ENCODE measurements at regions not wholly inside any gene's neighbourhood (a gene's known extent, or its start where the extent isn't known, plus 50 kb on each side); places are given as distances from the start of the nearest gene placed in this dataset.
A peak's percentile ranks its signal among the peaks of the same experiment; 100 is the strongest.

DNA sequence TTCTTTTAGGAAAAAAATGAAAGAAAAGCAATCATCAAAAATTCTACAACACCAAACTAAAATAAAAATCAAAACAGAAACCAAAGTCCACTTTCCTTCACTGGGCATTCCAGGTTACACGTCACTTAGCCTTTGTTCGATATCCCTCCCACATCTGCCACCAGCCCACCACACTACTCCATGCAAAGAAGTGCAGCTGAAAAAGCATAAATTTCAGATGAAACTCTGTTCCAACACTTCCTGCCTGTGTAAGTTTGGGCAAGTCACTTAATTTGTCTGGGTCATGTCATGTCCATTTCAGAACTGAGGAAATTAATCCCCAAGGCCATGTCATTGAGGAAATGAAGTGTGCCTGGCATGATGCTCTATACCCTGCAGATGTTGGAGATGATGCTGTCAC, 354.3 kb upstream of the USP24 start:
- TF ChIP-seq, protein P1, sequence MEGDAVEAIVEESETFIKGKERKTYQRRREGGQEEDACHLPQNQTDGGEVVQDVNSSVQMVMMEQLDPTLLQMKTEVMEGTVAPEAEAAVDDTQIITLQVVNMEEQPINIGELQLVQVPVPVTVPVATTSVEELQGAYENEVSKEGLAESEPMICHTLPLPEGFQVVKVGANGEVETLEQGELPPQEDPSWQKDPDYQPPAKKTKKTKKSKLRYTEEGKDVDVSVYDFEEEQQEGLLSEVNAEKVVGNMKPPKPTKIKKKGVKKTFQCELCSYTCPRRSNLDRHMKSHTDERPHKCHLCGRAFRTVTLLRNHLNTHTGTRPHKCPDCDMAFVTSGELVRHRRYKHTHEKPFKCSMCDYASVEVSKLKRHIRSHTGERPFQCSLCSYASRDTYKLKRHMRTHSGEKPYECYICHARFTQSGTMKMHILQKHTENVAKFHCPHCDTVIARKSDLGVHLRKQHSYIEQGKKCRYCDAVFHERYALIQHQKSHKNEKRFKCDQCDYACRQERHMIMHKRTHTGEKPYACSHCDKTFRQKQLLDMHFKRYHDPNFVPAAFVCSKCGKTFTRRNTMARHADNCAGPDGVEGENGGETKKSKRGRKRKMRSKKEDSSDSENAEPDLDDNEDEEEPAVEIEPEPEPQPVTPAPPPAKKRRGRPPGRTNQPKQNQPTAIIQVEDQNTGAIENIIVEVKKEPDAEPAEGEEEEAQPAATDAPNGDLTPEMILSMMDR (IDR thresholded peaks at IDR 0.05; ENCODE audit: control extremely low read depth, extremely low read depth), result no peak
- Histone ChIP-seq H3K9me3 (ENCODE audit: control insufficient read depth in 4 of 4, insufficient read depth in 3 of 4, low read length in 3 of 4) (peaks cover 0 to 1% (median 0%) of the 10 kb centered on the region in 4 donors), H3K36me3 (ENCODE audit: control insufficient read depth in 4 of 4, insufficient read depth in 4 of 4, low read length in 4 of 4) (no peaks in the 10 kb centered on the region), H3K27me3 (ENCODE audit: control insufficient read depth in 3 of 3, insufficient read depth in 3 of 3, low read length in 2 of 3) (no peaks in the 10 kb centered on the region), H3K4me1 (ENCODE audit: control insufficient read depth in 5 of 5, insufficient read depth in 5 of 5, low read length in 5 of 5) (peaks cover 0 to 10% (median 0%) of the 10 kb centered on the region in 5 donors), H3K9ac (ENCODE audit: insufficient read depth in 1 of 2, low read length in 2 of 2) (peak overlapping the region in 1 of 2 donors; percentile 42), H3K4me3 (no peak overlapping the region), H3K27ac (ENCODE audit: low read depth in 1 of 2, low read length in 1 of 2) (no peak overlapping the region)
- 75 to 88% methylated on average over 2 of the region's 2 CpGs for WGBS, 2 donors
- peak; percentile 33 to 63 (median 60) for DNase-seq
- no peak for ATAC-seq (ENCODE audit: insufficient read depth, low FRiP score)

DNA sequence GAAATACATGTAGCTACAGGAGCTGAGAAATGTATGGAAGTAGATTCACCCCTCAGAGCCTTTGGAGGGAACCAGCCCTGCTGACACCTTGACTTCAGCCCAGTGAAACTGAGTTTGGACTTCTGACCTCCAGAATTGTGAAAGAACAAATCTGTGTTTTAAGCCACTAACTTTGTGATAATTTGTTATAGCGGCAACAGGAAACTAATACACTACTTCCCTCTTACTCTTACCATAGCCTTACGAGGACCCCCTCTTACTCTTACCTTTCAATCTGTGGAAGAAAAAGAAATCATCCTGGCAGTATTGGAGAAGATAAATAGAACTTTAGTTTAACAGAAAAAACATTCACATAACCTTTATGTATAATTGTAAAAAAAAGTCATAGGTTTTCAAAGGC, 353.6 kb upstream of the USP24 start:
- no peaks in the 10 kb centered on the region for H3K36me3 ChIP-seq (ENCODE audit: control insufficient read depth in 4 of 4, insufficient read depth in 4 of 4, low read length in 4 of 4)

DNA sequence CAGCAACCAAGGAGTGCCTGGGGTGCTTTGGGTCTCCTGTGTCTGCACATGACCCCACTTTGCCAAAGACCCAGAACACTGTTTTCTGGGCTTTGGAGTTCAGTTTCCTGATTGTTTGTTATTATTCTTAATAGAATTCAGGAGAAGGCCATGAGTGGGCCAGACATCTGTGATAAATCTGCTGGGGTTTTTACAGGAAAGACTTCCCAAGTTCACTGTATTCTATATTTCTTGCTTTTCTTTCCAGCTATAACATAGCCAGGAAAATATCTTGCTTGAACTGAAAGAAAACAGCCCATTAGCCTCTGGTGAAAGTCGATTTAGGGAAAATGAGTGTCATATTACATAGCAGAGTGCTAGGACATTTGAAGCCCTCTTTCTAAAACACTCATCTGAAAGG, 345.1 kb upstream of the USP24 start:
- peak in 2 of 3 donors; percentile 40 to 72 for DNase-seq
- no peak overlapping the region for H3K27ac ChIP-seq (ENCODE audit: low read depth in 1 of 2, low read length in 1 of 2)

More for the DNA sequence above, 353.6 kb upstream of the USP24 start:
- Histone ChIP-seq H3K27ac (ENCODE audit: low read depth in 1 of 2, low read length in 1 of 2) (no peak overlapping the region), H3K9ac (ENCODE audit: insufficient read depth in 1 of 2, low read length in 2 of 2) (no peak overlapping the region), H3K27me3 (ENCODE audit: control insufficient read depth in 3 of 3, insufficient read depth in 3 of 3, low read length in 2 of 3) (no peaks in the 10 kb centered on the region), H3K4me3 (no peak overlapping the region), H3K9me3 (ENCODE audit: control insufficient read depth in 4 of 4, insufficient read depth in 3 of 4, low read length in 3 of 4) (peaks cover 0 to 1% (median 0%) of the 10 kb centered on the region in 4 donors), H3K4me1 (ENCODE audit: control insufficient read depth in 5 of 5, insufficient read depth in 5 of 5, low read length in 5 of 5) (peaks cover 0 to 10% (median 0%) of the 10 kb centered on the region in 5 donors)
- TF ChIP-seq, protein P1 (IDR thresholded peaks at IDR 0.05; ENCODE audit: control extremely low read depth, extremely low read depth), result no peak
- ATAC-seq (ENCODE audit: insufficient read depth, low FRiP score) (no peak), DNase-seq (no peak)
- 67 to 96% methylated on average over 2 of the region's 2 CpGs for WGBS, 2 donors

More for the DNA sequence above, 345.1 kb upstream of the USP24 start:
- TF ChIP-seq, protein P1 (IDR thresholded peaks at IDR 0.05; ENCODE audit: control extremely low read depth, extremely low read depth), result no peak
- Histone ChIP-seq H3K4me3 (no peak overlapping the region), H3K4me1 (ENCODE audit: control insufficient read depth in 5 of 5, insufficient read depth in 5 of 5, low read length in 5 of 5) (peaks cover 0 to 51% (median 4%) of the 10 kb centered on the region in 5 donors), H3K9ac (ENCODE audit: insufficient read depth in 1 of 2, low read length in 2 of 2) (no peak overlapping the region), H3K27me3 (ENCODE audit: control insufficient read depth in 3 of 3, insufficient read depth in 3 of 3, low read length in 2 of 3) (no peaks in the 10 kb centered on the region), H3K9me3 (ENCODE audit: control insufficient read depth in 4 of 4, insufficient read depth in 3 of 4, low read length in 3 of 4) (no peaks in the 10 kb centered on the region), H3K36me3 (ENCODE audit: control insufficient read depth in 4 of 4, insufficient read depth in 4 of 4, low read length in 4 of 4) (no peaks in the 10 kb centered on the region)
- no peak for ATAC-seq (ENCODE audit: insufficient read depth, low FRiP score)
- 34 to 69% methylated on average over 1 of the region's 1 CpG for WGBS, 2 donors
